Frontal cortex (tissue), 3 donors: ENCODE measurements at regions not wholly inside any gene's neighbourhood (a gene's known extent, or its start where the extent isn't known, plus 50 kb on each side); places are given as distances from the start of the nearest gene placed in this dataset.
"Not testable (repeated sequence)": the region's sequence is repeated elsewhere in the genome, so short reads cannot be mapped to it uniquely, and the experiment has no call there.

Experiments
- DNase-seq, 2 donors: peaks; one replicate each; pipeline ENCODE4 v3.0.0; 2012; ENCODE audit warnings: low spot score in 2 of 2
- FAIRE-seq: peaks from 2 replicates; lab custom pipeline; 2012; peaks lifted over from hg19 to GRCh38; lab: Jason Lieb, UNC
- donor health status: control.
- donor health status: control.
- donor health status: control.

- DNase-seq (no peak), FAIRE-seq (no peak)
These were observed 142.2 kb upstream of the ZNF385D start for GRCh38 chr3:21893242-21893641.

- DNase-seq (peak in 1 of 2 donors; percentile 2), FAIRE-seq (peak; percentile 34)
These were observed 143.7 kb upstream of the ZNF385D start for GRCh38 chr3:21894459-21895340.

- DNase-seq, result no peak
- FAIRE-seq, result no peak
These were observed 147.3 kb upstream of the ZNF385D start for GRCh38 chr3:21898316-21898715.

- DNase-seq (no peak), FAIRE-seq (no peak)
These were observed 150.5 kb upstream of the ZNF385D start for GRCh38 chr3:21901484-21901883.

GRCh38 chr3:21902956-21903355 lies 151.9 kb upstream of the ZNF385D start:
- FAIRE-seq (no peak), DNase-seq (no peak)

- FAIRE-seq (no peak), DNase-seq (no peak)
These were observed 158.1 kb upstream of the ZNF385D start for GRCh38 chr3:21909096-21909495.

- no peak for DNase-seq
These were observed 161.7 kb upstream of the ZNF385D start for GRCh38 chr3:21912711-21913110.

GRCh38 chr3:21913791-21914190 lies 162.8 kb upstream of the ZNF385D start:
- no peak for DNase-seq
- FAIRE-seq, result no peak

More at GRCh38 chr3:21912711-21913110, 161.7 kb upstream of the ZNF385D start:
- FAIRE-seq, result no peak

- no peak for FAIRE-seq
These were observed 163.4 kb upstream of the ZNF385D start for GRCh38 chr3:21914451-21914850.

GRCh38 chr3:21919383-21919782 lies 168.4 kb upstream of the ZNF385D start:
- FAIRE-seq, result no peak
- no peak for DNase-seq

More at GRCh38 chr3:21914451-21914850, 163.4 kb upstream of the ZNF385D start:
- DNase-seq, result no peak

- FAIRE-seq, result no peak
- DNase-seq, result no peak
These were observed 169.4 kb upstream of the ZNF385D start for GRCh38 chr3:21920421-21920861.

GRCh38 chr3:21923156-21923555 lies 172.1 kb upstream of the ZNF385D start:
- not testable (repeated sequence) for FAIRE-seq, DNase-seq

- FAIRE-seq, result no peak
- DNase-seq, result no peak
These were observed 176.3 kb upstream of the ZNF385D start for GRCh38 chr3:21927261-21927660.

GRCh38 chr3:21934591-21934990 lies 183.6 kb upstream of the ZNF385D start:
- DNase-seq (no peak), FAIRE-seq (no peak)

GRCh38 chr3:21936207-21936606 lies 185.2 kb upstream of the ZNF385D start:
- DNase-seq (no peak), FAIRE-seq (no peak)

- FAIRE-seq (no peak), DNase-seq (no peak)
These were observed 187.3 kb upstream of the ZNF385D start for GRCh38 chr3:21938267-21938681.

GRCh38 chr3:21942328-21942727 lies 191.3 kb upstream of the ZNF385D start:
- FAIRE-seq (no peak), DNase-seq (no peak)

GRCh38 chr3:21944251-21944650 lies 193.2 kb upstream of the ZNF385D start:
- FAIRE-seq, result no peak
- DNase-seq, result no peak

GRCh38 chr3:21952856-21953255 lies 201.8 kb upstream of the ZNF385D start:
- DNase-seq (no peak), FAIRE-seq (no peak)

GRCh38 chr3:21954709-21955108 lies 203.7 kb upstream of the ZNF385D start:
- no peak for FAIRE-seq
- no peak for DNase-seq

- DNase-seq (no peak), FAIRE-seq (no peak)
These were observed 204.4 kb upstream of the ZNF385D start for GRCh38 chr3:21955406-21955805.

GRCh38 chr3:21960033-21960432 lies 209.0 kb upstream of the ZNF385D start:
- FAIRE-seq (no peak), DNase-seq (no peak)
